HEK293 (cell line): ENCODE measurements at regions not wholly inside any gene's neighbourhood (a gene's known extent, or its start where the extent isn't known, plus 50 kb on each side); places are given as distances from the start of the nearest gene placed in this dataset.

ENCODE experiments used
- CTCF ChIP-seq: fragments of 450-650 bp; formaldehyde crosslinking; IDR thresholded peaks from 2 replicates; pipeline ENCODE4 v1.5.1; 2016; ENCODE audit warnings: missing biosample characterization, missing genetic modification characterization
- ZBTB1 ChIP-seq: fragments of 450-650 bp; formaldehyde crosslinking; IDR thresholded peaks from 2 replicates; pipeline ENCODE4 v1.5.1; 2016; ENCODE audit warnings: missing biosample characterization, missing genetic modification characterization

GRCh38 chr11:116485425-116485824, 287.4 kb downstream of the BUD13 start:
- TF ChIP-seq ZBTB1 (tag by site-specific recombination) (no peak), CTCF (no peak)
